Loucy (cell line): ENCODE measurements at regions not wholly inside any gene's neighbourhood (a gene's known extent, or its start where the extent isn't known, plus 50 kb on each side); places are given as distances from the start of the nearest gene placed in this dataset.

Experiments
- H2AFZ ChIP-seq: fragments of 200-600 bp; sonication (generic); 2 replicates; pipeline ENCODE4 v1.6.0; 2016; ENCODE audit warnings: antibody characterized with exemption, mild to moderate bottlenecking, low read length, moderate library complexity
- H3F3A ChIP-seq: fragments of 200-600 bp; 2 replicates; pipeline ENCODE4 v1.6.0; 2016; ENCODE audit warnings: antibody characterized with exemption, low read depth, mild to moderate bottlenecking
- H3K27me3 ChIP-seq: fragments of 200-600 bp; sonication (generic); 2 replicates; pipeline ENCODE4 v1.6.1; 2014; ENCODE audit warnings: low read length, mild to moderate bottlenecking; ENCODE audit not compliant: insufficient read depth, poor library complexity, severe bottlenecking
- H3K36me3 ChIP-seq: fragments of 200-600 bp; sonication (generic); 2 replicates; pipeline ENCODE4 v1.6.1; 2016; ENCODE audit warnings: low read length; ENCODE audit not compliant: insufficient read depth
- H3K4me1 ChIP-seq: fragments of 200-600 bp; sonication (generic); 2 replicates; pipeline ENCODE4 v1.5.1; 2014; ENCODE audit warnings: low read length, mild to moderate bottlenecking; ENCODE audit not compliant: insufficient read depth, poor library complexity, severe bottlenecking
- H3K4me2 ChIP-seq: fragments of 200-600 bp; sonication (generic); 2 replicates; pipeline ENCODE4 v1.6.0; 2014; ENCODE audit warnings: antibody characterized with exemption, low read length, low read depth, mild to moderate bottlenecking; ENCODE audit not compliant: poor library complexity, severe bottlenecking
- H3K4me3 ChIP-seq: fragments of 200-600 bp; sonication (generic); 2 replicates; pipeline ENCODE4 v1.5.1; 2014; ENCODE audit warnings: low read length, mild to moderate bottlenecking, mixed read lengths; ENCODE audit not compliant: poor library complexity, severe bottlenecking
- H3K79me2 ChIP-seq: fragments of 200-600 bp; sonication (generic); 2 replicates; pipeline ENCODE4 v1.6.1; 2014; ENCODE audit warnings: low read length; ENCODE audit not compliant: insufficient read depth
- H3K9ac ChIP-seq: fragments of 200-600 bp; sonication (generic); 2 replicates; pipeline ENCODE4 v1.6.0; 2014; ENCODE audit warnings: mild to moderate bottlenecking, low read depth, low read length, moderate library complexity; ENCODE audit not compliant: poor library complexity, severe bottlenecking
- H3K9me2 ChIP-seq: fragments of 200-600 bp; sonication (generic); replicated peaks from 2 replicates; pipeline ENCODE4 v1.6.1; 2016; ENCODE audit warnings: low read depth, low read length, mixed read lengths
- H3K9me3 ChIP-seq: fragments of 200-600 bp; sonication (generic); 2 replicates; pipeline ENCODE4 v1.6.1; 2014; ENCODE audit warnings: mild to moderate bottlenecking, antibody characterized with exemption, low read length, low read depth; ENCODE audit not compliant: insufficient read depth
- H4K20me1 ChIP-seq: fragments of 200-600 bp; sonication (generic); 2 replicates; pipeline ENCODE4 v1.6.0; 2014; ENCODE audit warnings: antibody characterized with exemption, low read length, mild to moderate bottlenecking; ENCODE audit not compliant: insufficient read depth, poor library complexity, severe bottlenecking
- EZH2phosphoT487 ChIP-seq: fragments of 200-600 bp; IDR thresholded peaks from 2 replicates; pipeline ENCODE4 v1.6.1; 2018; ENCODE audit warnings: antibody characterized with exemption, mild to moderate bottlenecking, moderate library complexity, borderline replicate concordance
- TF ChIP-seq, protein P1 (sequence below): fragments of 200-600 bp; sonication (generic); conservative IDR thresholded peaks from 2 replicates; pipeline ENCODE4 v1.5.1; 2014; ENCODE audit warnings: mild to moderate bottlenecking, antibody characterized with exemption, low read length

- Histone ChIP-seq H3K79me2 (no peaks in the 10 kb centered on the region), H3K4me3 (no peak overlapping the region), H4K20me1 (no peaks in the 10 kb centered on the region), H3K4me1 (no peaks in the 10 kb centered on the region), H3K4me2 (no peak overlapping the region), H2AFZ (no peak overlapping the region), H3F3A (no peaks in the 10 kb centered on the region), H3K9me2 (no peaks in the 10 kb centered on the region), H3K9ac (no peak overlapping the region), H3K9me3 (no peaks in the 10 kb centered on the region), H3K27me3 (no peaks in the 10 kb centered on the region), H3K36me3 (no peaks in the 10 kb centered on the region)
- no peak for TF ChIP-seq EZH2phosphoT487
- TF ChIP-seq, protein P1, sequence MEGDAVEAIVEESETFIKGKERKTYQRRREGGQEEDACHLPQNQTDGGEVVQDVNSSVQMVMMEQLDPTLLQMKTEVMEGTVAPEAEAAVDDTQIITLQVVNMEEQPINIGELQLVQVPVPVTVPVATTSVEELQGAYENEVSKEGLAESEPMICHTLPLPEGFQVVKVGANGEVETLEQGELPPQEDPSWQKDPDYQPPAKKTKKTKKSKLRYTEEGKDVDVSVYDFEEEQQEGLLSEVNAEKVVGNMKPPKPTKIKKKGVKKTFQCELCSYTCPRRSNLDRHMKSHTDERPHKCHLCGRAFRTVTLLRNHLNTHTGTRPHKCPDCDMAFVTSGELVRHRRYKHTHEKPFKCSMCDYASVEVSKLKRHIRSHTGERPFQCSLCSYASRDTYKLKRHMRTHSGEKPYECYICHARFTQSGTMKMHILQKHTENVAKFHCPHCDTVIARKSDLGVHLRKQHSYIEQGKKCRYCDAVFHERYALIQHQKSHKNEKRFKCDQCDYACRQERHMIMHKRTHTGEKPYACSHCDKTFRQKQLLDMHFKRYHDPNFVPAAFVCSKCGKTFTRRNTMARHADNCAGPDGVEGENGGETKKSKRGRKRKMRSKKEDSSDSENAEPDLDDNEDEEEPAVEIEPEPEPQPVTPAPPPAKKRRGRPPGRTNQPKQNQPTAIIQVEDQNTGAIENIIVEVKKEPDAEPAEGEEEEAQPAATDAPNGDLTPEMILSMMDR, result no peak
Observed at GRCh38 chr2:104420420-104420819, 433.5 kb upstream of the POU3F3 start.

- no peak overlapping the region for H2AFZ ChIP-seq
- no peaks in the 10 kb centered on the region for H3K9me2 ChIP-seq
- H3K9ac ChIP-seq, result no peak overlapping the region
- no peaks in the 10 kb centered on the region for H3K9me3 ChIP-seq
- H3K79me2 ChIP-seq, result no peaks in the 10 kb centered on the region
- H4K20me1 ChIP-seq, result no peaks in the 10 kb centered on the region
- H3K4me2 ChIP-seq, result no peak overlapping the region
- no peaks in the 10 kb centered on the region for H3K27me3 ChIP-seq
- H3F3A ChIP-seq, result no peaks in the 10 kb centered on the region
- H3K36me3 ChIP-seq, result no peaks in the 10 kb centered on the region
- no peaks in the 10 kb centered on the region for H3K4me1 ChIP-seq
- TF ChIP-seq EZH2phosphoT487, result no peak
- TF ChIP-seq, protein P1, result no peak
- H3K4me3 ChIP-seq, result no peak overlapping the region
Observed at GRCh38 chr2:104420953-104421352, 433.0 kb upstream of the POU3F3 start.

DNA sequence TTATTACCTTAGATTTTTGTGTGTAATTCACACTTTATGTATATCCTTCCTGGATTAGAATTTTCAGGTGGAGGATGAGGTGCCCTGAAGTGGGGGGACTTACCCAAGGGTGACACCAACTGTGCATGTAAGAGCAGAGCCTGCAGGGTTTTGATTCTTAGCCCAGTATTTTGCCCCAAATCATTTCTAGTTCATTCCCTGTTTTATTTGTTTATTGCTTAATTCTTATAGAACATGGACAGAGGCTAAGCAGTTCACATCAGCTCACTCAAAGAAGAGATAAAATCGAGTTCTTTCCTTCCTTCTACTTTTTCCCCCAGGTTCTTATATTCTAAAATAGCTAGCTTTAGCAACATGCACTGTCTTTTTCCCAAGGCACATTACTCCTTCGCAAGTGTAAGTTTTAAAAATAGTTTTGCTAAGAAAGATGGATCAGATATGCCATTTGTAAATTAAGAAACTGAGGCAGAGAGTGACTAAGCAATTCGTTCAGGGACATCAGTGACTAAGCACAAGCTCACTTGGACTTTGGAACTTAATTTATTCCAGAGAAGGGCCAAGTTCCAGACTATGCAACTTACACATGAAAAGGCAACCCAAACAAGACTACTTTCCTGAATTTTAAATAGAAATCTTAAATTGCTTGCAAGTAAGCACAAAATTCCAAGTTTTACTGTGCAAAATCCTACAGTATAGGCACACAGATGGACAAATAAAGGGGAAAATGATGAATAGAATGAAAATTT is 427.9 kb upstream of the POU3F3 start:
- no peaks in the 10 kb centered on the region for H3K36me3 ChIP-seq
- H3K9me3 ChIP-seq, result no peaks in the 10 kb centered on the region
- H3K9ac ChIP-seq, result no peak overlapping the region
- H3K4me1 ChIP-seq, result no peaks in the 10 kb centered on the region
- no peaks in the 10 kb centered on the region for H3K27me3 ChIP-seq
- no peak for TF ChIP-seq EZH2phosphoT487
- TF ChIP-seq, protein P1, result no peak
- H3F3A ChIP-seq, result no peaks in the 10 kb centered on the region
- no peak overlapping the region for H3K4me3 ChIP-seq
- no peak overlapping the region for H2AFZ ChIP-seq
- no peaks in the 10 kb centered on the region for H4K20me1 ChIP-seq
- H3K79me2 ChIP-seq, result no peaks in the 10 kb centered on the region
- no peak overlapping the region for H3K4me2 ChIP-seq
- no peaks in the 10 kb centered on the region for H3K9me2 ChIP-seq
